ENCODE measurements at regions not wholly inside any gene's neighbourhood (a gene's known extent, or its start where the extent isn't known, plus 50 kb on each side); places are given as distances from the start of the nearest gene placed in this dataset.

DNA sequence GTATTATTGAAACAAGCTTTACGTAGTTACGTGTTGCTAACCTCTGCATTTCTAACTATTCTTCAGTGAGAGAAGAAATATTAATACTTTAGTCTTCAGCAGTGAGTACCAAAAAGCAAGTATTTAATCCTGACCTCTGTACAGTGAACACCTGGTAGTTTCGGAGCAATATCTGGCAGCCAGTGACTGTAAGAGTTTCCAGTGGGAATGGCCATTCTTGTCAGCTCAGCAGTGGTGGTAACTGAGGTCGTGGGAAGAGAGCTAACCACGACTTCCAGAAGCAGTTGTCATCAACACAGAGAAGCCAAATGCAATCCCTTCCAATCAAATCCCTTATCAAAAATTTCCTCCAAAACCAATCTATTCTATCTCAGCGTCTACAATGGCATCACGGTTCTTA is 1500.2 kb upstream of the FLRT2 start:
- TF ChIP-seq POLR2AphosphoS5 (IDR thresholded peaks at IDR 0.05; ENCODE audit: low read depth, low read length) (no peak), CTCF (IDR thresholded peaks at IDR 0.05) (no peak)
